HG02885 (cell line): ENCODE measurements at regions not wholly inside any gene's neighbourhood (a gene's known extent, or its start where the extent isn't known, plus 50 kb on each side); places are given as distances from the start of the nearest gene placed in this dataset.

Source experiments
- ATAC-seq: cut with Tn5 transposase; IDR thresholded peaks from one replicate; pipeline ENCODE4 v1.9.1; 2021; ENCODE audit warnings: mild to moderate bottlenecking; ENCODE audit not compliant: unreplicated experiment, poor library complexity

GRCh38 chr9:108476574-108476973 lies 379.2 kb downstream of the ACTL7B start:
- no peak for ATAC-seq

- ATAC-seq, result no peak
Observed at GRCh38 chr9:108475813-108476212, 380.0 kb downstream of the ACTL7B start.

GRCh38 chr9:108474356-108474755 lies 381.4 kb downstream of the ACTL7B start:
- no peak for ATAC-seq

GRCh38 chr9:108473209-108474112 lies 382.3 kb downstream of the ACTL7B start:
- ATAC-seq, result no peak

GRCh38 chr9:108469654-108470053 lies 386.1 kb downstream of the ACTL7B start:
- peak; percentile 44 for ATAC-seq

- peak; percentile 63 for ATAC-seq
Observed at GRCh38 chr9:108468364-108468763, 387.4 kb downstream of the ACTL7B start.

GRCh38 chr9:108467653-108468324 lies 388.0 kb downstream of the ACTL7B start:
- ATAC-seq, result no peak

- no peak for ATAC-seq
Observed at GRCh38 chr9:108467161-108467560, 388.6 kb downstream of the ACTL7B start.

GRCh38 chr9:108466304-108466703 lies 389.5 kb downstream of the ACTL7B start:
- no peak for ATAC-seq

- ATAC-seq, result no peak
Observed at GRCh38 chr9:108463932-108464606, 391.7 kb downstream of the ACTL7B start.

- no peak for ATAC-seq
Observed at GRCh38 chr9:108456903-108457302, 398.9 kb downstream of the ACTL7B start.

- no peak for ATAC-seq
Observed at GRCh38 chr9:108445431-108446071, 410.2 kb downstream of the ACTL7B start.

- no peak for ATAC-seq
Observed at GRCh38 chr9:108444400-108445358, 411.1 kb downstream of the ACTL7B start.

GRCh38 chr9:108443741-108444140 lies 412.0 kb downstream of the ACTL7B start:
- no peak for ATAC-seq

GRCh38 chr9:108443019-108443633 lies 412.7 kb downstream of the ACTL7B start:
- no peak for ATAC-seq

- ATAC-seq, result no peak
Observed at GRCh38 chr9:108442627-108443018, 413.2 kb downstream of the ACTL7B start.

- no peak for ATAC-seq
Observed at GRCh38 chr9:108441726-108442125, 414.1 kb downstream of the ACTL7B start.

GRCh38 chr9:108441251-108441650 lies 414.5 kb downstream of the ACTL7B start:
- ATAC-seq, result no peak

- ATAC-seq, result no peak
Observed at GRCh38 chr9:108439947-108440346, 415.8 kb downstream of the ACTL7B start.
